ENCODE measurements at regions not wholly inside any gene's neighbourhood (a gene's known extent, or its start where the extent isn't known, plus 50 kb on each side); places are given as distances from the start of the nearest gene placed in this dataset.

DNA sequence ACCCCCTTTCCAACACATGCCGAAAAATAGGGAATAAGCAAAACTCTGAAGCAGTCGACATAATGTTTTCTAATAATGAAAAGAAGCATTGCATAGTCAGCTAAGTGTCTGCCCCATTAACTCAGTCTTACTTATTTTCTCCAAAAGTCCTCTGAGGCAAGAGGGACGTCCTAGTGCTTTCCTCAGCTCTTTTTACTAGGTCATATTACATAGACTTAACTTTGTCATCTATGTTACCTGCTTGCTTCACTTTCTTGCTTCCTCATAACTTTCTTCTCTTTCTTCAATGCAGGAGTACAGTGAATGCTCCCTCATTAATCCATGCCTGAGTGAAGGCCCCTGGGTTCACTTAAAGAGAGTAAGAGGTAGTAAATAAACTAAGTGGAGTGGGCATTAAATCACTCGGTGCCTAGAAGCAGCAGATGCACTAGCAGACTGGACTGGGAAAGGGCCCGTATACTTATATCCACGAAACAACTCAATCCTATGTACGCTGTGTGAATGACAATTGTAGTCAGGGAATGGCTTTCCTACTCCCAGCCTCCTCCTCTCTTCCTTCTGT is 210.5 kb upstream of the SPAG17 start:
- TF ChIP-seq EZH2 (IDR thresholded peaks at IDR 0.05; ENCODE audit: borderline replicate concordance, low read depth, low read length, severe bottlenecking) (no peak), CTCF (IDR thresholded peaks at IDR 0.05; ENCODE audit: borderline replicate concordance, extremely low read depth, low read length, poor library complexity, severe bottlenecking) (no peak)

Measured in DND-41 (cell line).